ENCODE measurements at regions not wholly inside any gene's neighbourhood (a gene's known extent, or its start where the extent isn't known, plus 50 kb on each side); places are given as distances from the start of the nearest gene placed in this dataset.

DNA sequence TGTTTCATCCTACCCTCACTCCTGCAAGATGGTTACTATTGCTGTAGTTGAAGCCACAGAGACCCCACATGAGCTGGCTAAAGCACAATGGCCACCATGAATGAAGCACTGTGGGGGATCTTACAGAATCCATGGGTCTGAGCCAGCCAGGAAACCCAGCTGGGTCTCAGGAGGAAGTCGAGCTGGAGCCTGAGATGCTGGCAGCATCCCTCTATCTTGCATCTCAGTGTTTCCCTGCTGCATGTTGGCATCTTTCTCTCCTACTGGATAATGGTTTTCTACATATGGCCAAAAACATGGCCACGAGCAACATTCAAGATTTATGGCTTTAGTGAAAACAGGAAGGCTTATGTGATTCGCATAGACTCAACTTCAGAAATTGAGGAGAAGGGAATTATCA, 219.3 kb upstream of the SNX19 start:
- Histone ChIP-seq H3K27me3 (ENCODE audit: control insufficient read depth in 2 of 2, insufficient read depth in 2 of 2, low read length in 2 of 2) (no peaks in the 10 kb centered on the region), H3K4me3 (ENCODE audit: low read length) (no peak overlapping the region), H3K9me3 (ENCODE audit: control insufficient read depth in 2 of 3, low read length in 3 of 3) (no peaks in the 10 kb centered on the region), H3K36me3 (ENCODE audit: control insufficient read depth in 2 of 3, insufficient read depth in 3 of 3, low read length in 3 of 3) (no peaks in the 10 kb centered on the region), H3K27ac (ENCODE audit: low read depth, low read length) (no peak overlapping the region), H3K4me1 (ENCODE audit: control insufficient read depth in 2 of 2, insufficient read depth in 2 of 2, low read length in 2 of 2) (no peaks in the 10 kb centered on the region)
- Mint-ChIP-seq H3K9me3 (peaks cover 0 to 9% (median 3%) of the 10 kb centered on the region in 11 donors), H3K4me1 (no peaks in the 10 kb centered on the region), H3K4me3 (no peak overlapping the region), H3K36me3 (no peaks in the 10 kb centered on the region), H3K27ac (no peak overlapping the region), H3K27me3 (peaks cover 0 to 34% (median 0%) of the 10 kb centered on the region in 5 donors)
- DNase-seq (no peak), ATAC-seq (no peak)
- CTCF ChIA-PET, result no interaction called here
- intact Hi-C loops (cut with micrococcal nuclease), result no loop called here
- POLR2A ChIA-PET, result no interaction called here

DNA sequence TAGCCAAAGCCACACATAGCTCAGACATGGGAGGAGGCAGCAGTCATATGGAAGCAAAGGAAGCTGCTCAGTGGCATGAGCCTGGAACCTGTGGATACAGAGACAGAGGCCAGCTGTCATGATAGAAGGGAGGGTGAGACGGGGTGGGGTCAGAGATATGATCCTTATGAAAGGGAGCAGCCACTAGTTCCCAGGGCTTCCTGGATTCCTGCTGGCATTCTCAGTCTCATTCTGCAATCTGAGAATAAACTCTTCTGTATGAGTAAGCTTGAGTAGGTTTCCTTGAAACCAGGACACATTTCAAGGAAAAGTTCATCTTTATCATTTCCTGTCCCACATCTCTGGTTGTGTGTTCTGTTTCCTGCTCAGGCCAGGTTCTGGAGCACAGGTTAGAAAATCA, 220.2 kb upstream of the SNX19 start:
- Mint-ChIP-seq H3K36me3 (no peaks in the 10 kb centered on the region), H3K9me3 (peaks cover 0 to 9% (median 2%) of the 10 kb centered on the region in 11 donors)
- intact Hi-C loops (cut with micrococcal nuclease), result no loop called here

DNA sequence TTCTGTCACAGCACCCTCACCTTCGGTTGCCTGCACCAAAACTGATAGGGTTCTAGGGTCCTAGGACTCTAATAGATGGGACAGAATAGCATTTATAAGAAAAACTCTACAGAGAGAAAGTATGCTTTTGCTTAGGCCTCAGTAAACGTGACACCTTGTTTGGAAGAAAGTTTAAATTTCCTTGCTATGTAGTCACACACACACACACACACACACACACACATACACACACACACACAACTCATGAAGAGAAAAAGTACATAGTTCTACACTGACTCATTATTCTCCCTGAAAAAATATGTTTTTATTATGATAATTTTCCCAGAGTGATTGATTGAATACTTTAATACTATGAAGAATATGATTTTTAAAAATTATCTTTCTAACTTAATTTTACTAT, 220.8 kb upstream of the SNX19 start:
- Histone ChIP-seq H3K27ac (ENCODE audit: low read depth, low read length) (no peak overlapping the region), H3K4me3 (ENCODE audit: low read length) (no peak overlapping the region), H3K27me3 (ENCODE audit: control insufficient read depth in 2 of 2, insufficient read depth in 2 of 2, low read length in 2 of 2) (no peaks in the 10 kb centered on the region), H3K9me3 (ENCODE audit: control insufficient read depth in 2 of 3, low read length in 3 of 3) (no peaks in the 10 kb centered on the region), H3K4me1 (ENCODE audit: control insufficient read depth in 2 of 2, insufficient read depth in 2 of 2, low read length in 2 of 2) (no peaks in the 10 kb centered on the region), H3K36me3 (ENCODE audit: control insufficient read depth in 2 of 3, insufficient read depth in 3 of 3, low read length in 3 of 3) (no peaks in the 10 kb centered on the region)
- ATAC-seq, result no peak
- Mint-ChIP-seq H3K4me3 (no peak overlapping the region), H3K36me3 (no peaks in the 10 kb centered on the region), H3K27me3 (peaks cover 0 to 29% (median 0%) of the 10 kb centered on the region in 5 donors), H3K9me3 (peaks cover 0 to 9% (median under 1%) of the 10 kb centered on the region in 11 donors), H3K4me1 (no peaks in the 10 kb centered on the region), H3K27ac (no peak overlapping the region)
- ChIA-PET CTCF (no interaction called here), POLR2A (no interaction called here)
- no peak for DNase-seq
- intact Hi-C loops (cut with micrococcal nuclease), result no loop called here

More for the DNA sequence above, 220.2 kb upstream of the SNX19 start:
- H3K27ac ChIP-seq (ENCODE audit: low read depth, low read length), result no peak overlapping the region
- Mint-ChIP-seq H3K4me1 (no peaks in the 10 kb centered on the region), H3K4me3 (no peak overlapping the region), H3K27me3 (peaks cover 0 to 30% (median 0%) of the 10 kb centered on the region in 5 donors), H3K27ac (no peak overlapping the region)
- DNase-seq (no peak), ATAC-seq (no peak)
- no peaks in the 10 kb centered on the region for H3K9me3 ChIP-seq (ENCODE audit: control insufficient read depth in 2 of 3, low read length in 3 of 3)
- H3K36me3 ChIP-seq (ENCODE audit: control insufficient read depth in 2 of 3, insufficient read depth in 3 of 3, low read length in 3 of 3), result no peaks in the 10 kb centered on the region
- ChIA-PET CTCF (no interaction called here), POLR2A (no interaction called here)
- no peaks in the 10 kb centered on the region for H3K27me3 ChIP-seq (ENCODE audit: control insufficient read depth in 2 of 2, insufficient read depth in 2 of 2, low read length in 2 of 2)
- no peak overlapping the region for H3K4me3 ChIP-seq (ENCODE audit: low read length)
- H3K4me1 ChIP-seq (ENCODE audit: control insufficient read depth in 2 of 2, insufficient read depth in 2 of 2, low read length in 2 of 2), result no peaks in the 10 kb centered on the region

DNA sequence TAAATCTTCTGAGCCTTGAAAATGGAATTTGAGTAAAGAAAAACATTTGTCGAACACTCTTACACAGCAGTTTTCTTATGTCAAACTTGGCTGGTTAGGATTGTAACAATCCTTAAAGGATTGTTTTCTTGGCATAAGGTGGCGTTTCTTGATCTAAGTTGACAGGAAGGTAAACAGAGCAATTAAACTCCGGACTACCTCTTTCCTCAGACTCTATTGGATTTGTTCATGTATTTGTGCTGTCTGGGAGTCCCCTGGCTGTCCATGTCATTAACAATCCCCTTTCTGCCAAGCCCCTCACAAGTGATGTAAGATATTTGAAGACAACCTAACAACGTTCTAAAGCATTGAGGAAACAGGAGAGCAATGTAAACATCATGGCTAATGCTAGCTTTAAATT, 222.5 kb upstream of the SNX19 start:
- peaks cover 0 to 16% (median 0%) of the 10 kb centered on the region in 5 donors for H3K27me3 Mint-ChIP-seq
- H3K27ac Mint-ChIP-seq, result no peak overlapping the region
- Histone ChIP-seq H3K4me3 (ENCODE audit: low read length) (no peak overlapping the region), H3K9me3 (ENCODE audit: control insufficient read depth in 2 of 3, low read length in 3 of 3) (no peaks in the 10 kb centered on the region), H3K4me1 (ENCODE audit: control insufficient read depth in 2 of 2, insufficient read depth in 2 of 2, low read length in 2 of 2) (no peaks in the 10 kb centered on the region), H3K27ac (ENCODE audit: low read depth, low read length) (no peak overlapping the region), H3K36me3 (ENCODE audit: control insufficient read depth in 2 of 3, insufficient read depth in 3 of 3, low read length in 3 of 3) (no peaks in the 10 kb centered on the region), H3K27me3 (ENCODE audit: control insufficient read depth in 2 of 2, insufficient read depth in 2 of 2, low read length in 2 of 2) (no peaks in the 10 kb centered on the region)
- ATAC-seq, result no peak
- no peak overlapping the region for H3K4me3 Mint-ChIP-seq
- no peaks in the 10 kb centered on the region for H3K36me3 Mint-ChIP-seq
- peaks cover 0 to 4% (median 0%) of the 10 kb centered on the region in 11 donors for H3K9me3 Mint-ChIP-seq
- no peak for DNase-seq
- ChIA-PET CTCF (no interaction called here), POLR2A (no interaction called here)
- H3K4me1 Mint-ChIP-seq, result no peaks in the 10 kb centered on the region
- intact Hi-C loops (cut with micrococcal nuclease), result no loop called here

DNA sequence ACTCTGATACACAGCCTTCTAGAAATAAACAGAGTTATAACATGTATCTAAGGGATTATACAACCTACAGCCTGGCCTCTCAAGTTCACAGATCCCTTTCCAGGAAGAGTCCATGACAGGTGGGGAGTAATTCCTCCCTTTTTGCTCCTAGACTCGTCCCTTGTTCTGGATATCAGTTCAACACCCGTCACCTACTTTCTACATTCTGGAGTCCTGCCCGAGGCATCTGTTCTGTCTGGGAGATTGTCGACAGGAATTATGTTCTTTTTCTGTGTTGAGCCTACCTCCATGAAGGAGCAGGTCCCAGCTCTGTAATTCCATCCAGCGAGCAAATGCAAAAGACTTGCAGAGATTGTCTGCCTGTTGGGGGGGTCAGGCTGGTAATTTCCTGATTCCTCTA, 224.6 kb upstream of the NTM start:
- Histone ChIP-seq H3K27ac (ENCODE audit: low read depth, low read length) (no peak overlapping the region), H3K4me1 (ENCODE audit: control insufficient read depth in 2 of 2, insufficient read depth in 2 of 2, low read length in 2 of 2) (no peaks in the 10 kb centered on the region), H3K36me3 (ENCODE audit: control insufficient read depth in 2 of 3, insufficient read depth in 3 of 3, low read length in 3 of 3) (no peaks in the 10 kb centered on the region), H3K9me3 (ENCODE audit: control insufficient read depth in 2 of 3, low read length in 3 of 3) (no peaks in the 10 kb centered on the region), H3K27me3 (ENCODE audit: control insufficient read depth in 2 of 2, insufficient read depth in 2 of 2, low read length in 2 of 2) (no peaks in the 10 kb centered on the region), H3K4me3 (ENCODE audit: low read length) (no peak overlapping the region)
- peaks cover 0 to 4% (median 0%) of the 10 kb centered on the region in 5 donors for H3K36me3 Mint-ChIP-seq
- ATAC-seq, result no peak
- no peak overlapping the region for H3K4me3 Mint-ChIP-seq
- H3K4me1 Mint-ChIP-seq, result no peaks in the 10 kb centered on the region
- H3K27ac Mint-ChIP-seq, result no peak overlapping the region
- ChIA-PET POLR2A (no interaction called here), CTCF (no interaction called here)
- intact Hi-C loops (cut with micrococcal nuclease), result no loop called here
- DNase-seq, result no peak
- peaks cover 0 to 4% (median 0%) of the 10 kb centered on the region in 11 donors for H3K9me3 Mint-ChIP-seq
- H3K27me3 Mint-ChIP-seq, result peaks cover 0 to 6% (median 0%) of the 10 kb centered on the region in 5 donors

DNA sequence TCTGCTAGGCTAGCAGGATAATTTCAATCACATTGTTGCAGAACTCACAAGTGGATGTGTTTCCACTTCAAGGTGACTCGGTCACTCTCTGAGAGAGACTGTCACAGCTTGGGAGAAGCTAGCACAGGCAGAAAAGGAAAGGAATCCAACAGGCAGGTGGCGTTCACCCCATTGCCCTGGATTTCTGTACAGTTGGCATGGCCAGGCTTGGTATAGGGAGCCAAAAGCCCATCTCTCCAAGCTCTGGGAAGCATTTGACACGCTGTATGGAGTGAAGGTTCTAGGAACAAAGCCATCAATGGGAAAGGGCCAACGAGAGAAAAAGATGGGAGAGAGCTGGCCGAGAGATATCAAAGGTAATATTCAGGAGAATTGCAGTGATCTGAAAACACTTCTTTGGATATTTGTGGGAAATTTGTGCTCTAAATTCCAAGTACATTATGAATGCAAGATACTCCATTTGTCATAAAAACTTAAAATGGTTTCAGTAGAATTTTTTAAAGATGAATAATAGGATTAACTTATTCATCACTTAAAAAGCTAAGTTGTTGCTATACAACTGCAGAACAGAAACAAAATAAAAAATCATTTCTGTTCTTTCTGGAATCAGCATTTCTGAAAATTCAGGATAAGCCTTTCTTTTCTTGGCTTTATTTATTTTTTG, 223.5 kb upstream of the NTM start:
- DNase-seq, result no peak
- H3K27me3 Mint-ChIP-seq, result peaks cover 0 to 6% (median 0%) of the 10 kb centered on the region in 5 donors
- no peak overlapping the region for H3K4me3 Mint-ChIP-seq
- Histone ChIP-seq H3K27me3 (ENCODE audit: control insufficient read depth in 2 of 2, insufficient read depth in 2 of 2, low read length in 2 of 2) (no peaks in the 10 kb centered on the region), H3K27ac (ENCODE audit: low read depth, low read length) (no peak overlapping the region), H3K9me3 (ENCODE audit: control insufficient read depth in 2 of 3, low read length in 3 of 3) (no peaks in the 10 kb centered on the region), H3K4me1 (ENCODE audit: control insufficient read depth in 2 of 2, insufficient read depth in 2 of 2, low read length in 2 of 2) (no peaks in the 10 kb centered on the region), H3K36me3 (ENCODE audit: control insufficient read depth in 2 of 3, insufficient read depth in 3 of 3, low read length in 3 of 3) (no peaks in the 10 kb centered on the region), H3K4me3 (ENCODE audit: low read length) (no peak overlapping the region)
- H3K36me3 Mint-ChIP-seq, result peaks cover 0 to 4% (median 0%) of the 10 kb centered on the region in 5 donors
- intact Hi-C loops (cut with micrococcal nuclease), result no loop called here
- no peak overlapping the region for H3K27ac Mint-ChIP-seq
- POLR2A ChIA-PET, result no interaction called here
- H3K4me1 Mint-ChIP-seq, result no peaks in the 10 kb centered on the region
- no peak for ATAC-seq
- CTCF ChIA-PET, result no interaction called here
- peaks cover 0 to 5% (median 2%) of the 10 kb centered on the region in 11 donors for H3K9me3 Mint-ChIP-seq

DNA sequence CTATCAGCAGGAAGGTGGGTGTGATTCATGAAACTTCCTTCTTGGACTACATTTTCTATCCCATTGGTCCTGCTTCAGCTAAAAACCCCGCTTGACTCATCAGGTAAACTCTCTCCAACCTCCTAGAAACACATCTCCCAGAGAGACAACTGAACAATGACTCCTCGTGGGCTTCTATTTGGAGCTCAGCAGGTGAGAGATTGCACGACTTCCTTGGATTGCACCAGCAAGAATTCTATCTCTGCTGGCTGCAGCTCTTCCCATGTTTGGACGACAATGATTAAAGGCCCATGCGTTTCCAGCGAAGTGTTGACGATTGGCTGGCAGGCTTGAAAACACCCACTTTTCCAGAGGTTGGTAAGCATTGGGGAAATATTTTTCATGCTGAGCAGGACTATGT, 216.1 kb upstream of the NTM start:
- CTCF ChIA-PET, result no interaction called here

More for the DNA sequence above, 216.1 kb upstream of the NTM start:
- no peaks in the 10 kb centered on the region for H3K36me3 ChIP-seq (ENCODE audit: control insufficient read depth in 2 of 3, insufficient read depth in 3 of 3, low read length in 3 of 3)
- H3K27me3 ChIP-seq (ENCODE audit: control insufficient read depth in 2 of 2, insufficient read depth in 2 of 2, low read length in 2 of 2), result no peaks in the 10 kb centered on the region
- intact Hi-C loops (cut with micrococcal nuclease), result no loop called here
- H3K4me1 ChIP-seq (ENCODE audit: control insufficient read depth in 2 of 2, insufficient read depth in 2 of 2, low read length in 2 of 2), result no peaks in the 10 kb centered on the region
- H3K27me3 Mint-ChIP-seq, result no peaks in the 10 kb centered on the region
- peaks cover 0 to 6% (median 0%) of the 10 kb centered on the region in 11 donors for H3K9me3 Mint-ChIP-seq
- H3K4me3 ChIP-seq (ENCODE audit: low read length), result no peak overlapping the region
- H3K4me1 Mint-ChIP-seq, result no peaks in the 10 kb centered on the region
- POLR2A ChIA-PET, result no interaction called here
- no peak overlapping the region for H3K27ac ChIP-seq (ENCODE audit: low read depth, low read length)
- no peak overlapping the region for H3K4me3 Mint-ChIP-seq
- H3K27ac Mint-ChIP-seq, result no peak overlapping the region
- DNase-seq (no peak), ATAC-seq (no peak)
- H3K36me3 Mint-ChIP-seq, result no peaks in the 10 kb centered on the region
- H3K9me3 ChIP-seq (ENCODE audit: control insufficient read depth in 2 of 3, low read length in 3 of 3), result no peaks in the 10 kb centered on the region

All from naive thymus-derived CD4-positive, alpha-beta T cell (primary cell).